Thyroid gland (tissue), 4 donors: ENCODE measurements at regions not wholly inside any gene's neighbourhood (a gene's known extent, or its start where the extent isn't known, plus 50 kb on each side); places are given as distances from the start of the nearest gene placed in this dataset.
A peak's percentile ranks its signal among the peaks of the same experiment; 100 is the strongest.
"Not testable (repeated sequence)": the region's sequence is repeated elsewhere in the genome, so short reads cannot be mapped to it uniquely, and the experiment has no call there.

Experiments used
- POLR2A ChIP-seq, 2 donors: fragments of 450-650 bp; IDR thresholded peaks; one replicate each; pipeline ENCODE4 v1.6.1; 2017; ENCODE audit warnings: antibody characterized with exemption in 2 of 2, mild to moderate bottlenecking in 2 of 2, moderate library complexity in 1 of 2
- TF ChIP-seq, protein P1 (sequence below), 6 experiments: fragments of 200-600 bp in 3 of 6; fragments of 450-650 bp in 3 of 6; sonication (generic) in 3 of 6; IDR thresholded peaks; one replicate each; pipeline ENCODE4 v1.5.1; 2016 to 2019; ENCODE audit warnings: antibody characterized with exemption in 6 of 6, mild to moderate bottlenecking in 2 of 6, inconsistent platforms in 1 of 6, moderate library complexity in 1 of 6

DNA sequence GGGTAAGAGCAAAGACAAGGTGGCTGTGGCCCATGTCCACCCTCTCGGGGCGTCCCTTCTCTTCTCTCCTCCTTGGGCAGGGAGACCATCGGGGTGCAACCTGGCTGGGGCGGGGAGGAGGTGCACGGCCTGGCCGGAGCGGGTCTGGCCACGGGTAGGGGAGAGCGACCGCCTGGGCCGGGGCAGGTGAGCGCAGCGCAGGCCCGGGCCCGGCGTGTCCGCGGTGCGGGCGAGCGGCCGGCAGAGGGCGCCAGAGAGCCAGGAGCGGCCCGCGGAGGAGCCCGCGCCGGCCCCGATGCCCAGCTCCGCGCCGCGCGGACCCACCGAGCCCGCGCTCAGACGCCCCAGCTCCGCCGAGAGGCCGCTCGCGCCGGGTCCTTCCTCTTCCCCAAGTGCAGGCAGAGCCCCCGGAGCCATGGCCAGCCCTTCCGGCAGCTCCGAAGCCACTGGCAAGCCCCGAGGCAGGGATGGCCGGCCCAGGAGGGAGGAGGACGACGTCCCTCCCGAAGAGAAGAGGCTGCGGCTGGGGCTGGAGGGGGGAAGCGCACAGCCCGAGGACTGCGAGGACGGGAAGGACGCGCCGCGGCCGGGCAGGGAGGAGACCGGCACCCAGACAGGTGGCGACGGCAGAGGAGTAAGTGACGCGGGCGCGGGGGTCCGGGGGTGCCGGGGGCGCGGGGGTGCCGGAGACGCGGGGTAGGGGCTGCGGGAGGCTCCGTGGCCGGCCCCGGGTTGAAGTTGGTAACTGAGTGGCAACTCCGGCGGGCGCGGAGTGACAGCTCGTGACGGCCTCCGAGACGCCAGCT is 142.1 kb upstream of the EEF2KMT start:
- TF ChIP-seq, protein P1, sequence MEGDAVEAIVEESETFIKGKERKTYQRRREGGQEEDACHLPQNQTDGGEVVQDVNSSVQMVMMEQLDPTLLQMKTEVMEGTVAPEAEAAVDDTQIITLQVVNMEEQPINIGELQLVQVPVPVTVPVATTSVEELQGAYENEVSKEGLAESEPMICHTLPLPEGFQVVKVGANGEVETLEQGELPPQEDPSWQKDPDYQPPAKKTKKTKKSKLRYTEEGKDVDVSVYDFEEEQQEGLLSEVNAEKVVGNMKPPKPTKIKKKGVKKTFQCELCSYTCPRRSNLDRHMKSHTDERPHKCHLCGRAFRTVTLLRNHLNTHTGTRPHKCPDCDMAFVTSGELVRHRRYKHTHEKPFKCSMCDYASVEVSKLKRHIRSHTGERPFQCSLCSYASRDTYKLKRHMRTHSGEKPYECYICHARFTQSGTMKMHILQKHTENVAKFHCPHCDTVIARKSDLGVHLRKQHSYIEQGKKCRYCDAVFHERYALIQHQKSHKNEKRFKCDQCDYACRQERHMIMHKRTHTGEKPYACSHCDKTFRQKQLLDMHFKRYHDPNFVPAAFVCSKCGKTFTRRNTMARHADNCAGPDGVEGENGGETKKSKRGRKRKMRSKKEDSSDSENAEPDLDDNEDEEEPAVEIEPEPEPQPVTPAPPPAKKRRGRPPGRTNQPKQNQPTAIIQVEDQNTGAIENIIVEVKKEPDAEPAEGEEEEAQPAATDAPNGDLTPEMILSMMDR (IDR thresholded peaks at IDR 0.05): peak in 4 of 6 experiments; percentile 10 to 66 (median 54)
- TF ChIP-seq POLR2A (IDR thresholded peaks at IDR 0.05): not testable (repeated sequence)
